Activated gamma-delta T cell treated with anti-CD3 and anti-CD28 coated beads, Interleukin-2, amount 50 U/mL, for 16 hours (primary cell): ENCODE measurements at regions not wholly inside any gene's neighbourhood (a gene's known extent, or its start where the extent isn't known, plus 50 kb on each side); places are given as distances from the start of the nearest gene placed in this dataset.
"Not testable (repeated sequence)": the region's sequence is repeated elsewhere in the genome, so short reads cannot be mapped to it uniquely, and the experiment has no call there.

Experiments
- DNase-seq: peaks from one replicate; pipeline ENCODE4 v3.0.0-alpha.2; 2020; ENCODE audit warnings: low read depth

- DNase-seq: no peak
Observed at GRCh38 chr11:38156495-38157146, 1558.6 kb upstream of the RAG2 start.

- no peak for DNase-seq
Observed at GRCh38 chr11:38155856-38156255, 1557.8 kb upstream of the RAG2 start.

GRCh38 chr11:38153985-38154384 lies 1555.9 kb upstream of the RAG2 start:
- no peak for DNase-seq

- no peak for DNase-seq
Observed at GRCh38 chr11:38143852-38144251, 1545.8 kb upstream of the RAG2 start.

GRCh38 chr11:38138972-38139371 lies 1540.9 kb upstream of the RAG2 start:
- no peak for DNase-seq

- no peak for DNase-seq
Observed at GRCh38 chr11:38136887-38137286, 1538.9 kb upstream of the RAG2 start.

GRCh38 chr11:38131535-38131934 lies 1533.5 kb upstream of the RAG2 start:
- DNase-seq: no peak

GRCh38 chr11:38130976-38131375 lies 1532.9 kb upstream of the RAG2 start:
- DNase-seq: no peak

GRCh38 chr11:38130514-38130913 lies 1532.5 kb upstream of the RAG2 start:
- DNase-seq: no peak

- no peak for DNase-seq
Observed at GRCh38 chr11:38123673-38124072, 1525.6 kb upstream of the RAG2 start.

GRCh38 chr11:38116616-38117015 lies 1518.6 kb upstream of the RAG2 start:
- not testable (repeated sequence) for DNase-seq

GRCh38 chr11:38115381-38115780 lies 1517.3 kb upstream of the RAG2 start:
- not testable (repeated sequence) for DNase-seq

- DNase-seq: no peak
Observed at GRCh38 chr11:38100836-38101462, 1502.9 kb upstream of the RAG2 start.

- no peak for DNase-seq
Observed at GRCh38 chr11:38095268-38095667, 1497.2 kb upstream of the RAG2 start.

- DNase-seq: no peak
Observed at GRCh38 chr11:38089726-38090125, 1491.7 kb upstream of the RAG2 start.

- DNase-seq: no peak
Observed at GRCh38 chr11:38060920-38061319, 1462.9 kb upstream of the RAG2 start.

- DNase-seq: no peak
Observed at GRCh38 chr11:38060136-38060535, 1462.1 kb upstream of the RAG2 start.

- DNase-seq: no peak
Observed at GRCh38 chr11:38046571-38047135, 1448.6 kb upstream of the RAG2 start.

- DNase-seq: no peak
Observed at GRCh38 chr11:38043060-38043459, 1445.0 kb upstream of the RAG2 start.

- DNase-seq: no peak
Observed at GRCh38 chr11:38038777-38039176, 1440.7 kb upstream of the RAG2 start.

GRCh38 chr11:38019072-38019775 lies 1421.2 kb upstream of the RAG2 start:
- DNase-seq: no peak

- no peak for DNase-seq
Observed at GRCh38 chr11:38014405-38014804, 1416.4 kb upstream of the RAG2 start.

- DNase-seq: no peak
Observed at GRCh38 chr11:38013157-38013556, 1415.1 kb upstream of the RAG2 start.
